H1 (cell line): ENCODE measurements at regions not wholly inside any gene's neighbourhood (a gene's known extent, or its start where the extent isn't known, plus 50 kb on each side); places are given as distances from the start of the nearest gene placed in this dataset.

Source experiments
- CTCF ChIA-PET: fragments of 300-600 bp; sonication (Branson Sonifier 250); formaldehyde crosslinking; loops from one replicate; lab custom pipeline; 2021; ENCODE audit not compliant: partially characterized antibody; lab: Charles Lee
- POLR2A ChIA-PET: fragments of 300-600 bp; sonication (Branson Sonifier 250); formaldehyde crosslinking; loops from one replicate; lab custom pipeline; 2021; ENCODE audit warnings: inconsistent platforms; ENCODE audit not compliant: partially characterized antibody; lab: Charles Lee
- DNase-seq, 2 experiments: peaks; one replicate each; pipeline versions ENCODE4 v3.0.0 to v3.0.0-alpha.2; 2010 to 2022; ENCODE audit warnings: low spot score in 2 of 2, low read depth in 1 of 2, mixed read lengths in 1 of 2
- FAIRE-seq: peaks from 2 replicates; lab custom pipeline; 2011; peaks lifted over from hg19 to GRCh38; lab: Jason Lieb, UNC
- H2AFZ ChIP-seq: 2 replicates; pipeline ENCODE4 v1.8.1; 2012; ENCODE audit warnings: low read length, inconsistent platforms
- H2AK5ac ChIP-seq: 2 replicates; pipeline ENCODE4 v1.6.1; 2013; ENCODE audit warnings: low read depth, low read length
- H2BK120ac ChIP-seq: replicated peaks from 2 replicates; pipeline ENCODE3; 2013; ENCODE audit warnings: low read depth, low read length, inconsistent platforms
- H2BK12ac ChIP-seq: 2 replicates; pipeline ENCODE4 v1.6.1; 2013; ENCODE audit warnings: low read depth, low read length
- H2BK15ac ChIP-seq: 2 replicates; pipeline ENCODE4 v1.6.1; 2013; ENCODE audit warnings: low read length
- H2BK20ac ChIP-seq: 2 replicates; pipeline ENCODE4 v1.6.1; 2013; ENCODE audit warnings: low read length
- H2BK5ac ChIP-seq: 2 replicates; pipeline ENCODE4 v1.6.1; 2013; ENCODE audit warnings: low read depth, low read length
- H3K14ac ChIP-seq: 2 replicates; pipeline ENCODE4 v1.6.1; 2013; ENCODE audit warnings: inconsistent platforms; ENCODE audit not compliant: insufficient read length
- H3K18ac ChIP-seq: 2 replicates; pipeline ENCODE4 v1.6.1; 2013; ENCODE audit warnings: low read length; ENCODE audit errors: extremely low read depth
- H3K23ac ChIP-seq: 2 replicates; pipeline ENCODE4 v1.6.1; 2013; ENCODE audit warnings: inconsistent platforms; ENCODE audit not compliant: insufficient read length
- H3K23me2 ChIP-seq: 2 replicates; pipeline ENCODE4 v1.6.1; 2013; ENCODE audit warnings: low read depth, low read length
- H3K27ac ChIP-seq: 2 replicates; pipeline ENCODE4 v1.6.1; 2011; ENCODE audit warnings: low read depth, low read length, inconsistent platforms
- H3K27me3 ChIP-seq, 4 experiments: replicated peaks in 1 of 4; 1 replicate in 1 of 4; 2 replicates in 3 of 4; pipeline versions ENCODE4 v1.6.1 to v1.8.1; 2011 to 2013; ENCODE audit warnings: low read length in 3 of 4, mild to moderate bottlenecking in 3 of 4, inconsistent platforms in 2 of 4, mixed read lengths in 2 of 4, moderate library complexity in 1 of 4; ENCODE audit not compliant: control insufficient read depth in 3 of 4, insufficient read depth in 3 of 4; ENCODE audit errors: extremely low read depth in 1 of 4
- H3K36me3 ChIP-seq, 4 experiments: 2 replicates each; pipeline versions ENCODE4 v1.6.1 to v1.8.1; 2011 to 2013; ENCODE audit warnings: mild to moderate bottlenecking in 4 of 4, low read length in 3 of 4, moderate library complexity in 2 of 4, control low read depth in 1 of 4, inconsistent platforms in 1 of 4; ENCODE audit not compliant: insufficient read depth in 4 of 4, control insufficient read depth in 2 of 4
- H3K4ac ChIP-seq: replicated peaks from 2 replicates; pipeline ENCODE3; 2013; ENCODE audit warnings: low read length, low read depth, mixed read lengths, inconsistent platforms; ENCODE audit not compliant: insufficient read length
- H3K4me1 ChIP-seq, 4 experiments: replicated peaks in 1 of 4; 1 replicate in 1 of 4; 2 replicates in 3 of 4; pipeline versions ENCODE4 v1.6.1 to v1.8.1; 2011 to 2013; ENCODE audit warnings: low read length in 3 of 4, inconsistent platforms in 2 of 4, mixed read lengths in 1 of 4; ENCODE audit not compliant: insufficient read depth in 4 of 4, control insufficient read depth in 3 of 4
- H3K4me2 ChIP-seq, 2 experiments: 2 replicates each; pipeline versions ENCODE4 v1.6.1 to v1.8.1; 2011 to 2013; ENCODE audit warnings: low read depth in 2 of 2, low read length in 2 of 2, control low read depth in 1 of 2, inconsistent platforms in 1 of 2, mild to moderate bottlenecking in 1 of 2; ENCODE audit not compliant: insufficient read depth in 1 of 2
- H3K4me3 ChIP-seq, 4 experiments: fragments of 200-600, 300-600 bp in 1 of 4; sonication (generic), shearing (Covaris generic), sonication (Bioruptor Twin) in 1 of 4; 2 replicates each; pipeline versions ENCODE4 v1.5.1 to v1.8.1; 2011 to 2016; ENCODE audit warnings: low read length in 4 of 4, low read depth in 3 of 4, control low read depth in 2 of 4, inconsistent platforms in 2 of 4, mild to moderate bottlenecking in 2 of 4, mixed read lengths in 1 of 4, moderate library complexity in 1 of 4; ENCODE audit not compliant: insufficient read depth in 2 of 4; ENCODE audit errors: extremely low read depth in 1 of 4
- H3K56ac ChIP-seq: replicated peaks from 2 replicates; pipeline ENCODE3; 2013; ENCODE audit warnings: low read depth, mild to moderate bottlenecking, mixed read lengths, low read length, inconsistent platforms; ENCODE audit not compliant: insufficient read length
- H3K79me1 ChIP-seq: 2 replicates; pipeline ENCODE4 v1.6.1; 2013; ENCODE audit warnings: low read depth, low read length, control low read depth
- H3K79me2 ChIP-seq, 2 experiments: 2 replicates each; pipeline versions ENCODE4 v1.6.1 to v1.8.1; 2012 to 2013; ENCODE audit warnings: low read length in 2 of 2, mild to moderate bottlenecking in 2 of 2, inconsistent platforms in 1 of 2; ENCODE audit not compliant: insufficient read depth in 2 of 2, control insufficient read depth in 1 of 2
- H3K9ac ChIP-seq, 4 experiments: replicated peaks in 1 of 4; 1 replicate in 1 of 4; 2 replicates in 3 of 4; pipeline versions ENCODE4 v1.6.1 to v1.8.1; 2011 to 2013; ENCODE audit warnings: low read depth in 3 of 4, low read length in 3 of 4, control low read depth in 2 of 4, mild to moderate bottlenecking in 2 of 4, moderate library complexity in 2 of 4, inconsistent platforms in 1 of 4; ENCODE audit errors: extremely low read depth in 1 of 4
- H3K9me3 ChIP-seq, 2 experiments: 2 replicates each; pipeline versions ENCODE4 v1.6.1 to v1.8.1; 2012 to 2013; ENCODE audit warnings: mild to moderate bottlenecking in 2 of 2, moderate library complexity in 2 of 2, control low read depth in 1 of 2, inconsistent platforms in 1 of 2, low read depth in 1 of 2, low read length in 1 of 2, mixed read lengths in 1 of 2; ENCODE audit not compliant: insufficient read depth in 2 of 2
- H4K20me1 ChIP-seq, 2 experiments: replicated peaks in 1 of 2; 2 replicates each; pipeline versions ENCODE3 to v1.8.1; 2011 to 2013; ENCODE audit warnings: inconsistent platforms in 2 of 2, low read length in 2 of 2, mild to moderate bottlenecking in 1 of 2; ENCODE audit not compliant: insufficient read depth in 2 of 2, control insufficient read depth in 1 of 2
- H4K5ac ChIP-seq: 2 replicates; pipeline ENCODE4 v1.6.1; 2013; ENCODE audit warnings: low read length, low read depth, mixed read lengths, inconsistent platforms; ENCODE audit not compliant: insufficient read length
- H4K8ac ChIP-seq: 2 replicates; pipeline ENCODE4 v1.8.0; 2013; ENCODE audit warnings: mild to moderate bottlenecking, moderate library complexity, low read length, inconsistent platforms; ENCODE audit not compliant: insufficient read depth; ENCODE audit errors: extremely low read depth
- H4K91ac ChIP-seq: replicated peaks from 2 replicates; pipeline ENCODE3; 2013; ENCODE audit warnings: low read length, mixed read lengths, inconsistent platforms; ENCODE audit not compliant: insufficient read length
- EP300 ChIP-seq, 2 experiments: IDR thresholded peaks; 1 replicate in 1 of 2; 2 replicates in 1 of 2; pipeline ENCODE4 v1.6.1; 2011 to 2012; ENCODE audit warnings: low read depth in 2 of 2, low read length in 2 of 2, mild to moderate bottlenecking in 2 of 2, borderline replicate concordance in 1 of 2, inconsistent platforms in 1 of 2, moderate library complexity in 1 of 2
- NANOG ChIP-seq: IDR thresholded peaks from 2 replicates; pipeline ENCODE4 v1.6.1; 2011; ENCODE audit warnings: low read length, low read depth, mild to moderate bottlenecking, inconsistent platforms; ENCODE audit not compliant: insufficient read depth, poor library complexity, severe bottlenecking
- PHF8 ChIP-seq: fragments of 200-600 bp; sonication (generic); conservative IDR thresholded peaks from 2 replicates; pipeline ENCODE4 v1.7.1; 2012; ENCODE audit warnings: low read depth, mild to moderate bottlenecking, inconsistent platforms, low read length, moderate library complexity
- RBBP5 ChIP-seq: IDR thresholded peaks from 2 replicates; pipeline ENCODE4 v1.7.1; 2012; ENCODE audit warnings: low read depth, mild to moderate bottlenecking, inconsistent platforms, low read length, moderate library complexity, borderline replicate concordance
- RXRA ChIP-seq: IDR thresholded peaks from 2 replicates; pipeline ENCODE4 v1.6.1; 2011; ENCODE audit warnings: low read depth, mild to moderate bottlenecking, low read length, moderate library complexity; ENCODE audit not compliant: insufficient read depth
- TAF7 ChIP-seq: optimal IDR thresholded peaks from 2 replicates; pipeline ENCODE3; 2011; ENCODE audit warnings: low read depth, mild to moderate bottlenecking, inconsistent platforms, low read length, moderate library complexity, borderline replicate concordance
- YY1 ChIP-seq: IDR thresholded peaks from 2 replicates; pipeline ENCODE4 v1.6.1; 2011; ENCODE audit warnings: low read depth, mild to moderate bottlenecking, low read length
- WGBS, 2 experiments: shearing (Covaris generic) in 1 of 2; methylation state at CpG; one replicate each; pipeline versions ENCODE4 v1.1.6 to v1.1.7; 2013 to 2015; ENCODE audit warnings: low lambda C conversion rate in 2 of 2, mixed read lengths in 2 of 2, inconsistent platforms in 1 of 2, low coverage in 1 of 2, missing lambda C conversion rate in 1 of 2; ENCODE audit not compliant: insufficient replicate concordance in 2 of 2, insufficient coverage in 1 of 2, insufficient read length in 1 of 2; ENCODE audit errors: extremely low coverage in 1 of 2, missing lambda C conversion rate in 1 of 2; 5-methylcytosine and 5-hydroxymethylcytosine counted together
- TF ChIP-seq, protein P1 (sequence below), 3 experiments: IDR thresholded peaks; 1 replicate in 2 of 3; 2 replicates in 1 of 3; pipeline versions ENCODE4 v1.5.1 to v1.6.1; 2011; ENCODE audit warnings: low read length in 3 of 3, mild to moderate bottlenecking in 3 of 3, inconsistent platforms in 2 of 3, low read depth in 1 of 3, moderate library complexity in 1 of 3; ENCODE audit not compliant: insufficient read depth in 1 of 3; ENCODE audit errors: control extremely low read depth in 1 of 3

GRCh38 chr7:26074919-26075318 lies 77.1 kb upstream of the NFE2L3 start:
- H2BK15ac ChIP-seq, result no peak overlapping the region
- no peaks in the 10 kb centered on the region; a peak in 2 of 7 replicates for H3K27me3 ChIP-seq
- no peak overlapping the region for H3K56ac ChIP-seq
- no peak overlapping the region for H2BK20ac ChIP-seq
- no peak overlapping the region for H2BK12ac ChIP-seq
- no peak overlapping the region for H2AK5ac ChIP-seq
- H3K27ac ChIP-seq, result no peak overlapping the region
- H3K23me2 ChIP-seq, result no peaks in the 10 kb centered on the region; the same call in 1 of the 2 replicates
- no peak overlapping the region for H3K4me2 ChIP-seq
- no peaks in the 10 kb centered on the region for H4K20me1 ChIP-seq
- H3K23ac ChIP-seq, result no peak overlapping the region
- no peaks in the 10 kb centered on the region for H3K36me3 ChIP-seq
- H3K14ac ChIP-seq, result no peak overlapping the region
- H4K91ac ChIP-seq, result no peak overlapping the region
- TF ChIP-seq RXRA (no peak), NANOG (no peak), EP300 (IDR thresholded peaks at IDR 0.05; ENCODE audit: borderline replicate concordance in 1 of 2, low read depth in 2 of 2, low read length in 2 of 2) (no peak), PHF8 (no peak), RBBP5 (no peak), YY1 (no peak), TAF7 (no peak)
- TF ChIP-seq, protein P1, sequence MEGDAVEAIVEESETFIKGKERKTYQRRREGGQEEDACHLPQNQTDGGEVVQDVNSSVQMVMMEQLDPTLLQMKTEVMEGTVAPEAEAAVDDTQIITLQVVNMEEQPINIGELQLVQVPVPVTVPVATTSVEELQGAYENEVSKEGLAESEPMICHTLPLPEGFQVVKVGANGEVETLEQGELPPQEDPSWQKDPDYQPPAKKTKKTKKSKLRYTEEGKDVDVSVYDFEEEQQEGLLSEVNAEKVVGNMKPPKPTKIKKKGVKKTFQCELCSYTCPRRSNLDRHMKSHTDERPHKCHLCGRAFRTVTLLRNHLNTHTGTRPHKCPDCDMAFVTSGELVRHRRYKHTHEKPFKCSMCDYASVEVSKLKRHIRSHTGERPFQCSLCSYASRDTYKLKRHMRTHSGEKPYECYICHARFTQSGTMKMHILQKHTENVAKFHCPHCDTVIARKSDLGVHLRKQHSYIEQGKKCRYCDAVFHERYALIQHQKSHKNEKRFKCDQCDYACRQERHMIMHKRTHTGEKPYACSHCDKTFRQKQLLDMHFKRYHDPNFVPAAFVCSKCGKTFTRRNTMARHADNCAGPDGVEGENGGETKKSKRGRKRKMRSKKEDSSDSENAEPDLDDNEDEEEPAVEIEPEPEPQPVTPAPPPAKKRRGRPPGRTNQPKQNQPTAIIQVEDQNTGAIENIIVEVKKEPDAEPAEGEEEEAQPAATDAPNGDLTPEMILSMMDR (IDR thresholded peaks at IDR 0.05; ENCODE audit: control extremely low read depth in 1 of 3, insufficient read depth in 1 of 3, low read depth in 1 of 3, low read length in 3 of 3), result no peak
- H3K4me1 ChIP-seq, result peaks cover 0 to 9% (median 7%) of the 10 kb centered on the region in 4 experiments; a peak in 4 of 7 replicates
- H3K9ac ChIP-seq, result no peak overlapping the region
- no peak overlapping the region for H2BK120ac ChIP-seq
- no peak overlapping the region for H3K18ac ChIP-seq
- CTCF ChIA-PET, result interaction anchor here (1.6 kb wide), 1 partner anchor 10 kb away, joined by 4 read pairs; no protein-coding TSS in a partner anchor
- no peaks in the 10 kb centered on the region for H3K79me1 ChIP-seq
- no peak overlapping the region for H3K4me3 ChIP-seq
- no peaks in the 10 kb centered on the region for H3K9me3 ChIP-seq
- 90% methylated on average over 4 of the region's 4 CpGs; no CpG with 5 or more reads in 1 of the 2 experiments for WGBS, 2 experiments
- H3K79me2 ChIP-seq, result no peaks in the 10 kb centered on the region
- H2BK5ac ChIP-seq, result no peak overlapping the region
- no peak overlapping the region for H4K8ac ChIP-seq
- FAIRE-seq, result no peak
- DNase-seq, result no peak
- H4K5ac ChIP-seq, result no peak overlapping the region
- no peak overlapping the region for H2AFZ ChIP-seq
- POLR2A ChIA-PET, result no interaction called here
- no peak overlapping the region for H3K4ac ChIP-seq
